GM12878 (cell line): ENCODE measurements at regions not wholly inside any gene's neighbourhood (a gene's known extent, or its start where the extent isn't known, plus 50 kb on each side); places are given as distances from the start of the nearest gene placed in this dataset.
"Not testable (repeated sequence)": the region's sequence is repeated elsewhere in the genome, so short reads cannot be mapped to it uniquely, and the experiment has no call there.

Source experiments
- ATAC-seq: fragments of 200-7000 bp; cut with Tn5 transposase; 3 replicates; pipeline ENCODE4 v1.9.1; 2020; ENCODE audit warnings: mild to moderate bottlenecking, moderate library complexity
- BruUV-seq: library from RNA; stranded (reverse); fragments of 400-500 nt; replicated peaks from 2 replicates; lab custom pipeline; 2021; lab: Mats Ljungman, UMichigan
- CTCF ChIA-PET: fragments of 300-600 bp; sonication (Branson Sonifier 250); formaldehyde crosslinking; extraction: SDS; loops from one replicate; lab custom pipeline; 2021; ENCODE audit warnings: inconsistent platforms; lab: Yijun Ruan, JAX
- POLR2A ChIA-PET: fragments of 350-600 bp; formaldehyde crosslinking; extraction: SDS; loops from one replicate; lab custom pipeline; 2021; ENCODE audit warnings: inconsistent platforms; lab: Charles Lee
- RAD21 ChIA-PET: fragments of 300-600 bp; sonication (Branson Sonifier 250); formaldehyde crosslinking; loops from one replicate; lab custom pipeline; 2023; ENCODE audit warnings: antibody characterized with exemption; ENCODE audit not compliant: unreplicated experiment; lab: Charles Lee
- SMC1A ChIA-PET: fragments of 300-600 bp; sonication (Branson Sonifier 250); formaldehyde crosslinking; loops from one replicate; lab custom pipeline; 2023; ENCODE audit not compliant: unreplicated experiment, uncharacterized antibody; lab: Charles Lee
- DNase-seq: peaks from one replicate; pipeline ENCODE4 v3.0.0-alpha.2; 2011; ENCODE audit warnings: low read depth, low spot score
- FAIRE-seq: peaks from 3 replicates; lab custom pipeline; 2011; peaks lifted over from hg19 to GRCh38; lab: Jason Lieb, UNC
- H2AFZ ChIP-seq: 2 replicates; pipeline ENCODE4 v1.6.0; 2011; ENCODE audit warnings: low read depth, low read length, control low read depth; ENCODE audit not compliant: control insufficient read depth
- H3K27ac ChIP-seq: 2 replicates; pipeline ENCODE4 v1.5.1; 2011; ENCODE audit warnings: control low read depth; ENCODE audit not compliant: control insufficient read depth, insufficient read depth
- H3K27me3 ChIP-seq, 2 experiments: replicated peaks in 1 of 2; 2 replicates each; pipeline versions ENCODE4 v1.6.0 to v1.6.1; 2011; ENCODE audit warnings: low read length in 1 of 2; ENCODE audit not compliant: control insufficient read depth in 2 of 2, insufficient read depth in 2 of 2
- H3K36me3 ChIP-seq, 2 experiments: 2 replicates each; pipeline ENCODE4 v1.5.1; 2011; ENCODE audit warnings: low read length in 1 of 2; ENCODE audit not compliant: control insufficient read depth in 2 of 2, insufficient read depth in 2 of 2
- H3K4me1 ChIP-seq: 2 replicates; pipeline ENCODE4 v1.6.1; 2011; ENCODE audit warnings: mild to moderate bottlenecking, low read length, moderate library complexity, mixed read lengths; ENCODE audit not compliant: control insufficient read depth, insufficient read depth
- H3K4me2 ChIP-seq: 2 replicates; pipeline ENCODE4 v1.6.0; 2011; ENCODE audit warnings: control low read depth; ENCODE audit not compliant: control insufficient read depth, insufficient read depth
- H3K4me3 ChIP-seq: fragments of 200-600 bp; sonication (generic); 2 replicates; pipeline ENCODE4 v1.5.1; 2016
- H3K79me2 ChIP-seq: 2 replicates; pipeline ENCODE4 v1.6.0; 2011; ENCODE audit warnings: low read length; ENCODE audit not compliant: control insufficient read depth, insufficient read depth
- H3K9ac ChIP-seq: 2 replicates; pipeline ENCODE4 v1.8.0; 2011; ENCODE audit warnings: low read length, control low read depth, mixed read lengths; ENCODE audit not compliant: control insufficient read depth, insufficient read depth
- H3K9me3 ChIP-seq: replicated peaks from 3 replicates; pipeline ENCODE4 v1.5.1; 2011; ENCODE audit warnings: mild to moderate bottlenecking, low read length; ENCODE audit not compliant: control insufficient read depth, insufficient read depth
- H4K20me1 ChIP-seq: 2 replicates; pipeline ENCODE4 v1.6.0; 2011; ENCODE audit not compliant: control insufficient read depth, insufficient read depth
- E4F1 ChIP-seq: fragments of 450-650 bp; IDR thresholded peaks from 2 replicates; pipeline ENCODE4 v1.6.1; 2018; ENCODE audit warnings: borderline replicate concordance, mild to moderate bottlenecking; ENCODE audit not compliant: partially characterized antibody
- EED ChIP-seq: sonication (generic); IDR thresholded peaks from 2 replicates; pipeline ENCODE4 v1.6.1; 2016; ENCODE audit warnings: antibody characterized with exemption, low read depth
- GABPA ChIP-seq: IDR thresholded peaks from 2 replicates; pipeline ENCODE4 v1.6.1; 2014; ENCODE audit warnings: antibody characterized with exemption, low read depth, mild to moderate bottlenecking, inconsistent platforms
- HDAC2 ChIP-seq: fragments of 200-600 bp; sonication (generic); IDR thresholded peaks from 2 replicates; pipeline ENCODE4 v1.6.1; 2017
- HDAC6 ChIP-seq: fragments of 200-600 bp; sonication (generic); IDR thresholded peaks from one replicate; pipeline ENCODE4 v1.8.0; 2017; ENCODE audit warnings: antibody characterized with exemption; ENCODE audit not compliant: unreplicated experiment
- IKZF2 ChIP-seq, 2 experiments: fragments of 450-650 bp; IDR thresholded peaks; 2 replicates each; pipeline ENCODE4 v1.6.1; 2017; ENCODE audit warnings: mild to moderate bottlenecking in 2 of 2, moderate library complexity in 2 of 2
- JUND ChIP-seq: IDR thresholded peaks from 2 replicates; pipeline ENCODE4 v1.6.1; 2012; ENCODE audit warnings: low read depth, mild to moderate bottlenecking, low read length, improper control_type of control experiment, moderate library complexity
- NFXL1 ChIP-seq: fragments of 450-650 bp; IDR thresholded peaks from 2 replicates; pipeline ENCODE4 v1.6.1; 2017; ENCODE audit warnings: antibody characterized with exemption, mild to moderate bottlenecking, borderline replicate concordance
- POLR2AphosphoS5 ChIP-seq: IDR thresholded peaks from 2 replicates; pipeline ENCODE4 v1.6.1; 2011; ENCODE audit warnings: mild to moderate bottlenecking, low read length, inconsistent platforms
- POU2F2 ChIP-seq: IDR thresholded peaks from 3 replicates; pipeline ENCODE4 v1.6.1; 2011; ENCODE audit warnings: low read depth, mild to moderate bottlenecking, low read length, borderline replicate concordance
- SIX5 ChIP-seq: IDR thresholded peaks from 2 replicates; pipeline ENCODE4 v1.6.1; 2011; ENCODE audit warnings: mild to moderate bottlenecking, low read depth, low read length, moderate library complexity; ENCODE audit not compliant: severe bottlenecking
- SMC3 ChIP-seq: IDR thresholded peaks from 2 replicates; pipeline ENCODE4 v1.6.1; 2011; ENCODE audit warnings: low read length, improper control_type of control experiment, borderline replicate concordance
- SUZ12 ChIP-seq: fragments of 200-600 bp; sonication (generic); IDR thresholded peaks from one replicate; pipeline ENCODE4 v1.6.1; 2018; ENCODE audit warnings: antibody characterized with exemption, mild to moderate bottlenecking; ENCODE audit not compliant: unreplicated experiment
- WGBS: methylation state at CpG from one replicate; pipeline ENCODE4 v1.1.6; 2016; ENCODE audit warnings: low lambda C conversion rate; ENCODE audit not compliant: insufficient replicate concordance, insufficient coverage; ENCODE audit errors: missing lambda C conversion rate; 5-methylcytosine and 5-hydroxymethylcytosine counted together
- in situ Hi-C: fragments of 300-500 bp; cut with MboI; formaldehyde crosslinking; loops from 9 replicates; pipeline ENCODE4 v1.14.3; 2018; ENCODE audit warnings: mixed read lengths
- intact Hi-C: fragments of 100-400 bp; cut with micrococcal nuclease; formaldehyde crosslinking; loops from one replicate; pipeline ENCODE4 v1.14.2; 2022; ENCODE audit not compliant: unreplicated experiment

- ChIA-PET SMC1A (no interaction called here), POLR2A (no interaction called here), RAD21 (no interaction called here), CTCF (interaction anchor here (1.1 kb wide), 1 partner anchor 39 kb away, joined by 3 read pairs; no protein-coding TSS in a partner anchor)
- no peak overlapping the region for H3K27ac ChIP-seq
- no peaks in the 10 kb centered on the region for H3K36me3 ChIP-seq
- no peak for ATAC-seq
- no peak for FAIRE-seq
- H4K20me1 ChIP-seq, result no peaks in the 10 kb centered on the region
- no peaks in the 10 kb centered on the region for H3K4me1 ChIP-seq
- BruUV-seq, result no TSS peak
- H3K4me2 ChIP-seq, result no peak overlapping the region
- WGBS, result 2% methylated on average over 4 of the region's 4 CpGs
- intact Hi-C loops, result no loop called here
- H3K9me3 ChIP-seq, result no peaks in the 10 kb centered on the region
- no peaks in the 10 kb centered on the region for H3K27me3 ChIP-seq
- DNase-seq, result no peak
- TF ChIP-seq EED, result no peak
- no peak for TF ChIP-seq SIX5
- no peak for TF ChIP-seq IKZF2 (IDR thresholded peaks at IDR 0.05)
- TF ChIP-seq E4F1, result no peak
- no peak for TF ChIP-seq GABPA
- no peak for TF ChIP-seq NFXL1
- TF ChIP-seq SMC3, result no peak
- TF ChIP-seq SUZ12, result no peak
- TF ChIP-seq JUND, result no peak
- TF ChIP-seq HDAC6, result no peak
- TF ChIP-seq POU2F2, result no peak
- no peak for TF ChIP-seq HDAC2
- TF ChIP-seq POLR2AphosphoS5, result no peak
- H3K9ac ChIP-seq, result no peak overlapping the region
- in situ Hi-C loops, result no loop called here
- H3K4me3 ChIP-seq, result no peak overlapping the region
- no peak overlapping the region for H2AFZ ChIP-seq
- no peaks in the 10 kb centered on the region for H3K79me2 ChIP-seq
Measured at GRCh38 chrX:138964501-138964900, 253.0 kb upstream of the FGF13 start.

GRCh38 chrX:138962419-138962818 lies 250.9 kb upstream of the FGF13 start:
- ATAC-seq, CTCF ChIA-PET, FAIRE-seq, H3K9me3 ChIP-seq, H3K4me1 ChIP-seq, H3K4me3 ChIP-seq, RAD21 ChIA-PET, H3K4me2 ChIP-seq, POLR2A ChIA-PET, H4K20me1 ChIP-seq, H3K36me3 ChIP-seq, H2AFZ ChIP-seq, SMC1A ChIA-PET, intact Hi-C loops, H3K27me3 ChIP-seq, DNase-seq, BruUV-seq, H3K9ac ChIP-seq, in situ Hi-C loops, H3K79me2 ChIP-seq, H3K27ac ChIP-seq: not testable (repeated sequence)
- WGBS, result 5% methylated on average over 3 of the region's 3 CpGs
